CD1c-positive myeloid dendritic cell (primary cell): ENCODE measurements at regions not wholly inside any gene's neighbourhood (a gene's known extent, or its start where the extent isn't known, plus 50 kb on each side); places are given as distances from the start of the nearest gene placed in this dataset.
"Not testable (repeated sequence)": the region's sequence is repeated elsewhere in the genome, so short reads cannot be mapped to it uniquely, and the experiment has no call there.

Source experiments
- DNase-seq: peaks from one replicate; pipeline ENCODE4 v3.0.0-alpha.2; 2016; ENCODE audit errors: extremely low spot score

DNA sequence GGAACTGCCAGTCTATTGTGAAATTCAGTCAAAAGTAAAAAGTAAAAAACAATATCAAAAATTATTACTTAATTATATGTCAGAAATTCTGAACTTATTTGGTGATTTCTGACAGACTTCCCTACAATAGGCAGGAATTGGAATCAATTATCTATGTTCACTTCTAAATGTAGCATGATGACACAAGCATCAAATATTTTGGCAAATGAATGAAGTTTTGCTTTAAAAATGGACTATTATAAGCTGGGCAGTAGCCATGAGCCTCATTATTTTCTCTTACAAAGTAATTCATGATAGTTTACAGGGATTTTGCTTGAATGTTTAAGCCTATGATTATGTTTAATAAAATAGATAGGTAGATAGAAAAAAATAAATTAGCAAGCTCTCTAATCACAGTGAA, 582.6 kb downstream of the SLITRK6 start:
- no peak for DNase-seq

- DNase-seq, result no peak
Observed at GRCh38 chr13:85212692-85213091, 586.5 kb downstream of the SLITRK6 start.

GRCh38 chr13:85204668-85205344, 594.4 kb downstream of the SLITRK6 start:
- DNase-seq, result no peak

DNA sequence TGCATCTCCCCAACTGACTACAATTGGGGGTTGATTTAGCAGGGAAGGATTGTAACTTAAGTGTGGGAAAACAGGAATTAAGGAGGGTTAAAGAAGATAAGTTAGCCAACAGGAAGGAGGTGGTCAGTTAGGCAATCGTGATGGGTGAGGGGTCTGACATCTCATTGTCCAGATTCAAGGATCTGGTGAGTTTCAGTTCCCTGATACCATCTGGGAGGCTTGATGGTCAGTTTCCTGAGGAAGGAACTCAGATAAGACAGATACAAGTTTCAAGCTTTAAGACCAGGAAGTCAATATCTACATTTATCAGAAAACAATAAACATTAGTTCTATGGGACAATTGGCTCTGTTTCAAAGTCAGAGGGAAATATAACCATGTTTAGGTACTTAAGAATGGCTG, 601.8 kb downstream of the SLITRK6 start:
- DNase-seq, result no peak

GRCh38 chr13:85194482-85194881, 604.7 kb downstream of the SLITRK6 start:
- no peak for DNase-seq

- DNase-seq, result no peak
Observed at GRCh38 chr13:85191996-85192718, 607.1 kb downstream of the SLITRK6 start.

GRCh38 chr13:85186356-85187045, 612.7 kb downstream of the SLITRK6 start:
- no peak for DNase-seq

DNA sequence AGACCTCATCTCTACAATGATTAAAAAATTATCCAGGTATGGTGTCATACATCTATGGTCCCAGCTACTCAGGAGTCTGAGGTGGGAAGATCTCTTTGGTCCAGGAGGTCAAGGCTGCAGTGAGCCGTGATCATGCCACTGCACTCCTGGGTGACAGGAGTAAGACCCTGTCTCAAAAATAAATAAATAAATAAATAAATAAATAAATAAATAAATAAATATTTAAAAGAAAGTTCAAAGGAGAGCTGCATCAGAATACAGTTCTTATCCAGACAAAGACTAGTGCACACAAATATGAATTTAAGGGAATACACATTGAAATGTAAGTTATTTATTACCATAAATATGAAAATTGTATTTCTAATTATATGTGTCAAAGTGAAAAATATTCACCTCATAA, 624.9 kb downstream of the SLITRK6 start:
- no peak for DNase-seq

- no peak for DNase-seq
Observed at GRCh38 chr13:85170372-85170771, 628.8 kb downstream of the SLITRK6 start.

DNA sequence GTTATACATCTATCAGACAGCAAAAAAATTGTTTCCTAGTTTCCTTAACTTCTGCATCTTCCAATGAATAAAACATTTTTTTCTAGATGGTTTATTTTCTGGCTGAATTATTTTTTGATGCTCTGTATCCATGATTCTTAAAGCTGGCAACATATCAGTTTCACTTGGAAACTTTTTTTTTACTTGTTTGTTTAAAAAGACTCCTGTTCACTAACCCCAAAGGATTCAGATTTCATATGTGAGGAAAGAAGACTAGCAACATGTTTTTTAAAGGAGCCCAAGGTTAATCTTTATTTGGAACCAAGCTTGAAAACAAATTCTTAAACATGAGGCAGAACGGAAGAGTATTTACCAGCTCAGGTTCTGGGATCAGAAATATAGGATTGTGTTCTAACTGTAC, 632.3 kb downstream of the SLITRK6 start:
- DNase-seq, result no peak

DNA sequence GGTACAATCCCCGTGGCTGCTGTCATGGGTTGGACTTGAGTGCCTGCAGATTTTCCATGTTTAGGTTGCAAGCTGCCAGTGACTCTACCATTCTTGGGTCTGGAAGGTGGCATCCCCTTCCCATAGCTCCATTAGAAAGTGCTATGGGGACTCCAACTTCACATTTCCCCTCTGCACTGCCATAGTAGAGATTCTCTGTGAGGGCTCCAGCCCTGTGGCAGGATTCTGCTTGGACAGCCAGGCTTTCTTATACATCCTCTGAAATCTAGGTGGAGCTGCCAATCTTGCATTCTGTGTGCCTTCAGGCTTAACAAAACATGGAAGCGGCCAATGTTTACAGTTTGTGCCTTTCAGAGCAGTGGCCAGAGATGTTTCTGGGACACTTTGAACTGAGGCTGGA, 636.2 kb downstream of the SLITRK6 start:
- DNase-seq, result no peak

- DNase-seq, result no peak
Observed at GRCh38 chr13:85148009-85148408, 651.2 kb downstream of the SLITRK6 start.

GRCh38 chr13:85142351-85142927, 656.8 kb downstream of the SLITRK6 start:
- no peak for DNase-seq

DNA sequence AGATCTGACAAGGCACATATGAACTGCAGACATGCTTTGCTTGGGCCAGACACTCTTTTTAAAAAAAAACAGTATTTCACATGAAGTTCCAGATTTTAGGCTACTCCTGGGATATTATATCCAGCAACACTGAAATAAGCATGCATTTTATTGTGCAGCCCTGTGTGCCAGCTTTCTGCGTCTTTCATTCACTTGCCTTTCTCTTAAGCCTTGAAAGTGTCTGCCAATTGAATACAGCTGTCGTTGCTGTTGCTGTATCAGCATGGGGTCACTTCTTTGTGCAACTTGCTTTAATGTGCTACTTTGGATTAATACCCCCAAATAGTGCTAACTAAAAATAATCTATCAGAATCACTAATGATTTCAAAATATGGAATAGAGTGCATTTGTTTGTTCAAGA, 657.8 kb downstream of the SLITRK6 start:
- no peak for DNase-seq

GRCh38 chr13:85140192-85140591, 659.0 kb downstream of the SLITRK6 start:
- DNase-seq, result no peak

DNA sequence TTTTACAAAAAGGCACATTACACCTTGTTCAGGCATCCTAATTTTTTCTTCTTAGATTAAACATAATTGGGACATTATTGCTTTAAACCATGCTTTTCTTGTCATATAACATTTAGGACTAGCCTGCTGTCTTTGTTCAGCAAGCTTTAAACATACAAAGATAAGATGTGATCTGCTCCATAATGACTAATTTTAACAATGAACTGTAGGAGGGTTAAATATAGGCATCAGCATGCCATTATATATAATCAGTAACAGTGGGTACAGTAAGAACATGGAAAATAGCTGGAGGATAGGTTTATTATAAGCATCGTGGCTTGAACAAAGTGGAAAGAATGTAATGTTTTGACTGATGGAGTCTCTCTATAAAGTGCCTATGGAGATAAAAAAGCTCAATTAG, 661.7 kb downstream of the SLITRK6 start:
- no peak for DNase-seq

GRCh38 chr13:85132986-85133385, 666.2 kb downstream of the SLITRK6 start:
- no peak for DNase-seq

DNA sequence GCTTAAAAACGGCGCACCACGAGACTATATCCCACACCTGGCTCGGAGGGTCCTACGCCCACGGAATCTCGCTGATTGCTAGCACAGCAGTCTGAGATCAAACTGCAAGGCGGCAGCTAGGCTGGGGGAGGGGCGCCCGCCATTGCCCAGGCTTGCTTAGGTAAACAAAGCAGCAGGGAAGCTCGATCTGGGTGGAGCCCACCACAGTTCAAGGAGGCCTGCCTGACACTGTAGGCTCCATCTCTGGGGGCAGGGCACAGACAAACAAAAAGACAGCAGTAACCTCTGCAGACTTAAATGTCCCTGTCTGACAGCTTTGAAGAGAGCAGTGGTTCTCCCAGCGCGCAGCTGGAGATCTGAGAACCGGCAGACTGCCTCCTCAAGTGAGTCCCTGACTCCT, 675.7 kb downstream of the SLITRK6 start:
- DNase-seq, result not testable (repeated sequence)

- no peak for DNase-seq
Observed at GRCh38 chr13:85108356-85108755, 690.9 kb downstream of the SLITRK6 start.

DNA sequence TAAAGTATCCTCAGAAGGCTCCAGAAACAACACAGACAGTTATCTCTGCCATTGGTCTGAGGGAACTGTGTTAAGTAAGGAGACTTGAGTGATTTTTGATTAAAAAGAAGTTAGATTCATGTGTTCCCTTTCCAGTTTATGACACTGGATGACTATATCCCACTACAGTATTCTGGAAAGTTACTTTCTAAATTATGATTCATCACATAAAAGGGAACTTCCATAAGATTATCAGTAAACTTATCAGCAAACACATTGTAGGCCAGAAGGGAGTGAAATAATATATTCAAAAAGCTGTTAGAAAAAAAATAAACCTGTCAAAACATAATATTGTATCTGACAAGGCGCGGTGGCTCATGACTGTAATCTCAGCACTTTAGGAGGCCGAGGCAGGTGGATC, 700.0 kb downstream of the SLITRK6 start:
- no peak for DNase-seq

- DNase-seq, result no peak
Observed at GRCh38 chr13:85095418-85096272, 703.6 kb downstream of the SLITRK6 start.

DNA sequence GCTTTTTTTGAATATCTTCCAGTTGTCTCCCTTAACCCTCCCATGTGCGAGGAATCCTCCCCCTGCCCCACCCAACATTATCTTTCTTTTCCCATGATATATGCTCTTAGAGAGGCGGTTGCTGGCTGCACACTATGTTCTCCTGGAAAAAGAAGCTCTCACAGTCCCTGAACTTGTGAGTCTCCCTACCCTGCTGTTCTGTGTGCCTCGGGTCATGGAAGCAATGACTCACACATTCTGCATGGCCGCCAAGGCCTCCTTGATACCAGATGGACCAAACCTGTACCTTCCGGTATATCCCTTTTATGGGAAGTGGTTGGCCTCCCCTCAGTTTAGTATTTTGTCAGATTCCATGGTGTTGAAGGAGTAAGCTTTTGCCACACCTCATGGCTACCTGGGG, 705.4 kb downstream of the SLITRK6 start:
- no peak for DNase-seq
